SK-N-SH (cell line): ENCODE measurements at regions not wholly inside any gene's neighbourhood (a gene's known extent, or its start where the extent isn't known, plus 50 kb on each side); places are given as distances from the start of the nearest gene placed in this dataset.

Source experiments
- CTCF ChIP-seq: fragments of 200-600 bp; sonication (generic); IDR thresholded peaks from 2 replicates; pipeline ENCODE4 v1.6.1; 2017; ENCODE audit warnings: antibody characterized with exemption, mild to moderate bottlenecking, moderate library complexity
- EZH2phosphoT487 ChIP-seq: fragments of 200-600 bp; sonication (generic); IDR thresholded peaks from 2 replicates; pipeline ENCODE4 v1.6.1; 2017; ENCODE audit warnings: low read depth, mixed run types, mild to moderate bottlenecking, antibody characterized with exemption, moderate library complexity, borderline replicate concordance
- MAX ChIP-seq: IDR thresholded peaks from 2 replicates; pipeline ENCODE4 v1.4.0; 2012; ENCODE audit warnings: low read depth
- POLR2AphosphoS5 ChIP-seq: IDR thresholded peaks from 2 replicates; pipeline ENCODE4 v1.6.1; 2012; ENCODE audit warnings: low read depth, low read length
- RAD21 ChIP-seq: IDR thresholded peaks from 2 replicates; pipeline ENCODE4 v1.6.1; 2012; ENCODE audit warnings: mild to moderate bottlenecking, low read length
- RFX5 ChIP-seq: IDR thresholded peaks from 2 replicates; pipeline ENCODE4 v1.6.1; 2012; ENCODE audit warnings: mild to moderate bottlenecking, improper control_type of control experiment, low read length
- SIN3A ChIP-seq: IDR thresholded peaks from 2 replicates; pipeline ENCODE4 v1.6.1; 2012; ENCODE audit warnings: low read depth, mild to moderate bottlenecking, low read length, moderate library complexity, borderline replicate concordance

DNA sequence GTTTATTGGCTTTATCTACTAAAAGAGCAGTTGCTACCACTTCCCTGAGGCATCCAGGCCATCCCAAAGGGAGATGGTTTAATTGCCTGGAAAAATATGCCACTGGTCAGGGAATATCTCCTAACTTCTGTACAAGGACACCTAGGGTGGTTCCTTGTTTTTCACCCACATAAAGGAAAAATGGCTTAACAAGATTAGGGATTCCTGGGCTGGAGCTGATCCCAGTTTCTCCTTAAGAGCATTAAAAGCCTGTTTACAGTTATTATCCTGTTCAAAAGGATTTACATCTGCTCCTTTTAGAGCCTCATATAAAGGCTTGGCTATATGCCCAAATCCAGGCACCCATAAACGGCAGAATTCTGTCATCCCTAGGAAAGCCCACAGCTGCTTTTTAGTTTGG, 70.2 kb upstream of the WNT7A start:
- TF ChIP-seq SIN3A (no peak), CTCF (no peak), EZH2phosphoT487 (no peak), MAX (no peak), RAD21 (no peak), RFX5 (no peak), POLR2AphosphoS5 (no peak)
